ENCODE measurements at regions not wholly inside any gene's neighbourhood (a gene's known extent, or its start where the extent isn't known, plus 50 kb on each side); places are given as distances from the start of the nearest gene placed in this dataset.

- no peaks in the 10 kb centered on the region for H3K27me3 ChIP-seq
- no peak for DNase-seq (ENCODE audit: low spot score)
- H3K4me1 ChIP-seq, result no peaks in the 10 kb centered on the region
- no peak overlapping the region for H3K27ac ChIP-seq
- H3K4me3 ChIP-seq, result no peak overlapping the region
- H3K36me3 ChIP-seq, result no peaks in the 10 kb centered on the region
- TF ChIP-seq CTCF (IDR thresholded peaks at IDR 0.05), result no peak
- H3K9me3 ChIP-seq, result peaks cover 0 to 31% of the 10 kb centered on the region in 2 donors
These were observed 600.1 kb upstream of the AUTS2 start for GRCh38 chr7:68998136-68998535.

- TF ChIP-seq CTCF (IDR thresholded peaks at IDR 0.05), result no peak
- Histone ChIP-seq H3K4me1 (no peaks in the 10 kb centered on the region), H3K4me3 (no peak overlapping the region), H3K36me3 (no peaks in the 10 kb centered on the region), H3K27me3 (no peaks in the 10 kb centered on the region), H3K27ac (no peak overlapping the region), H3K9me3 (peaks cover 0 to 35% of the 10 kb centered on the region in 2 donors)
- DNase-seq (ENCODE audit: low spot score), result no peak
These were observed 595.9 kb upstream of the AUTS2 start for GRCh38 chr7:69002416-69002815.

GRCh38 chr7:69012149-69012548 lies 586.1 kb upstream of the AUTS2 start:
- no peaks in the 10 kb centered on the region for H3K27me3 ChIP-seq
- no peak overlapping the region for H3K4me3 ChIP-seq
- H3K36me3 ChIP-seq, result no peaks in the 10 kb centered on the region
- H3K4me1 ChIP-seq, result no peaks in the 10 kb centered on the region
- no peaks in the 10 kb centered on the region for H3K9me3 ChIP-seq
- no peak overlapping the region for H3K27ac ChIP-seq
- no peak for TF ChIP-seq CTCF (IDR thresholded peaks at IDR 0.05)
- DNase-seq (ENCODE audit: low spot score), result no peak

GRCh38 chr7:69017208-69017607 lies 581.1 kb upstream of the AUTS2 start:
- H3K27ac ChIP-seq, result no peak overlapping the region
- DNase-seq (ENCODE audit: low spot score), result no peak
- H3K4me3 ChIP-seq, result no peak overlapping the region
- H3K4me1 ChIP-seq, result no peaks in the 10 kb centered on the region
- no peak for TF ChIP-seq CTCF (IDR thresholded peaks at IDR 0.05)
- H3K27me3 ChIP-seq, result no peaks in the 10 kb centered on the region
- no peaks in the 10 kb centered on the region for H3K36me3 ChIP-seq
- H3K9me3 ChIP-seq, result peaks cover 0 to 13% of the 10 kb centered on the region in 2 donors

GRCh38 chr7:69018200-69018599 lies 580.1 kb upstream of the AUTS2 start:
- Histone ChIP-seq H3K27ac (no peak overlapping the region), H3K36me3 (no peaks in the 10 kb centered on the region), H3K27me3 (no peaks in the 10 kb centered on the region), H3K9me3 (peaks cover 0 to 13% of the 10 kb centered on the region in 2 donors), H3K4me3 (no peak overlapping the region), H3K4me1 (no peaks in the 10 kb centered on the region)
- no peak for DNase-seq (ENCODE audit: low spot score)
- TF ChIP-seq CTCF (IDR thresholded peaks at IDR 0.05), result no peak

GRCh38 chr7:69019437-69019836 lies 578.8 kb upstream of the AUTS2 start:
- TF ChIP-seq CTCF (IDR thresholded peaks at IDR 0.05), result no peak
- DNase-seq (ENCODE audit: low spot score), result no peak
- Histone ChIP-seq H3K4me3 (no peak overlapping the region), H3K27ac (no peak overlapping the region), H3K4me1 (no peaks in the 10 kb centered on the region), H3K9me3 (peaks cover 0 to 13% of the 10 kb centered on the region in 2 donors), H3K27me3 (no peaks in the 10 kb centered on the region), H3K36me3 (no peaks in the 10 kb centered on the region)
